GM12865 (cell line): ENCODE measurements at regions not wholly inside any gene's neighbourhood (a gene's known extent, or its start where the extent isn't known, plus 50 kb on each side); places are given as distances from the start of the nearest gene placed in this dataset.

ENCODE experiments used
- DNase-seq: peaks from one replicate; pipeline ENCODE4 v3.0.0; 2010; ENCODE audit warnings: low read depth
- H3K4me3 ChIP-seq: 2 replicates; pipeline ENCODE4 v1.5.1; 2011; ENCODE audit warnings: mild to moderate bottlenecking, low read depth, low read length, control low read depth
- TF ChIP-seq, protein P1 (sequence below): IDR thresholded peaks from 2 replicates; pipeline ENCODE4 v1.5.1; 2011; ENCODE audit warnings: low read length, control low read depth, low read depth, inconsistent platforms; ENCODE audit not compliant: insufficient read depth; ENCODE audit errors: missing control alignments

- TF ChIP-seq, protein P1, sequence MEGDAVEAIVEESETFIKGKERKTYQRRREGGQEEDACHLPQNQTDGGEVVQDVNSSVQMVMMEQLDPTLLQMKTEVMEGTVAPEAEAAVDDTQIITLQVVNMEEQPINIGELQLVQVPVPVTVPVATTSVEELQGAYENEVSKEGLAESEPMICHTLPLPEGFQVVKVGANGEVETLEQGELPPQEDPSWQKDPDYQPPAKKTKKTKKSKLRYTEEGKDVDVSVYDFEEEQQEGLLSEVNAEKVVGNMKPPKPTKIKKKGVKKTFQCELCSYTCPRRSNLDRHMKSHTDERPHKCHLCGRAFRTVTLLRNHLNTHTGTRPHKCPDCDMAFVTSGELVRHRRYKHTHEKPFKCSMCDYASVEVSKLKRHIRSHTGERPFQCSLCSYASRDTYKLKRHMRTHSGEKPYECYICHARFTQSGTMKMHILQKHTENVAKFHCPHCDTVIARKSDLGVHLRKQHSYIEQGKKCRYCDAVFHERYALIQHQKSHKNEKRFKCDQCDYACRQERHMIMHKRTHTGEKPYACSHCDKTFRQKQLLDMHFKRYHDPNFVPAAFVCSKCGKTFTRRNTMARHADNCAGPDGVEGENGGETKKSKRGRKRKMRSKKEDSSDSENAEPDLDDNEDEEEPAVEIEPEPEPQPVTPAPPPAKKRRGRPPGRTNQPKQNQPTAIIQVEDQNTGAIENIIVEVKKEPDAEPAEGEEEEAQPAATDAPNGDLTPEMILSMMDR: no peak
- no peak for DNase-seq
- no peak overlapping the region for H3K4me3 ChIP-seq
These were observed 548.9 kb downstream of the CBLN4 start for GRCh38 chr20:55456316-55456940.

DNA sequence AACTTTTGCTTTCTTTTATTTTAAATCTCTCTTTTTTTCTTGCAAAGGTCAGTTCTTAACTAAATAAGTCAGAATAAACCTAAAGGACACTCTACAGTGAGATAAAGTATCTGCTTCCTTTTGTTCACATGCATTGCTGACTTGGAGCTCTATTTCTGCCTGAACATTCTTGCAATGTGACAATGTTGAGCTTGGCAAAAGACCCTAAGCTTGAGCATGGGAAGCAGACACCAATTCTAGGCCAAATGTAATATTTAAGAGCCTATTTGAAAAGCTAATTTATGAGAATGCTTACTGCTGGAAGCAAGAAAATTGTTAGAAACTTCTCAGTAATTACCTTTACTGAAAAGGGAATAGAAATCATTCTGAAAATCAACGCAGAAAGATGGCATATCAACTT lies 556.2 kb downstream of the CBLN4 start:
- no peak overlapping the region for H3K4me3 ChIP-seq
- no peak for DNase-seq
- TF ChIP-seq, protein P1: no peak

DNA sequence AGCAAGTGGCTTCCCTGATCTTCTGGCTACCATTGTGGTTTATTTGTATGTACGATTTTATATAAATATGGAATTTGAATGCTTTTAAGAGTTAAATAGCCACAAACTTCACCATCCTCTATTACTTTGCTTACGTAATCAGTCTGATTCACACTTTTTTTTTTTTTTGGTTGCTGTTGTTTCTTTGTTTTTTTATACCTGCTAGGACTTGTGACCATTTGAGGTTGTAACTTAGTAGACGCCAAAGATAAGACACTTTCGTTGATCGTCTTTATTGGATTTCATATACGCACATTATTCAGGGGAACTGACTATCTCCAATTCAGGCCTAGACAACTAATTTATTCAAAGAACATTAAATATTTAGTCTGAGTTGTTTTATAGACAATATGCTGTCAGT lies 559.0 kb downstream of the CBLN4 start:
- DNase-seq: no peak
- no peak overlapping the region for H3K4me3 ChIP-seq
- TF ChIP-seq, protein P1: no peak

GRCh38 chr20:55439070-55439469 lies 566.2 kb downstream of the CBLN4 start:
- TF ChIP-seq, protein P1: no peak
- H3K4me3 ChIP-seq: no peak overlapping the region
- DNase-seq: no peak

DNA sequence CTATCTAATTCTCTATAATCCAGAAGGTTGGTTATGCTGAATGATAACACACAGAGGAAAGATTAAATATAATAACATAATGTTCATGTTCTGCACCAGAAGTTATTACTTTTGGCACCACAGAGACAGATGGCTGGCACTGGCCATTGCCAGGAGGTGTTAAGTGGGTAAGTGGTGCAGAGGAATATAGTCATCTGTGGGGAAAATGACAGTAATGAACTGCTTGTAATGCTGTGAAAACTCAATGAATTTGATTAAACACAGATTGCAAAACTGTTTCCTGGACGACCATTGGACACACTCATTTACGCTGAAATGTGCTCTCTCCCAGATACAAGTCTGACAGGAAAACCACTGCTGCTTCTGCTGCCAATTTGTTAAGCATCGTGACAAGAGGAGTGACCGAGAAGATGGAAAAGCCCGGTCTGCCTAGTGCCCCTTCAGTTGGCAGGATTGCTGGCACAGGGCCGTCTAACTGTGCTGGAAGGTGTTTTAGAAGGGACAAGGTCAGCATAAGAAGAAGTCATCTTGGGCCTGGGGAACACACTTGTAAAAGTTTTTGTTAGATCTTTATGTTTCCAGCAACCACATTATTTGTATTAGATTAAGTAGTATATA lies 567.4 kb downstream of the CBLN4 start:
- no peak overlapping the region for H3K4me3 ChIP-seq
- no peak for DNase-seq
- TF ChIP-seq, protein P1: no peak

DNA sequence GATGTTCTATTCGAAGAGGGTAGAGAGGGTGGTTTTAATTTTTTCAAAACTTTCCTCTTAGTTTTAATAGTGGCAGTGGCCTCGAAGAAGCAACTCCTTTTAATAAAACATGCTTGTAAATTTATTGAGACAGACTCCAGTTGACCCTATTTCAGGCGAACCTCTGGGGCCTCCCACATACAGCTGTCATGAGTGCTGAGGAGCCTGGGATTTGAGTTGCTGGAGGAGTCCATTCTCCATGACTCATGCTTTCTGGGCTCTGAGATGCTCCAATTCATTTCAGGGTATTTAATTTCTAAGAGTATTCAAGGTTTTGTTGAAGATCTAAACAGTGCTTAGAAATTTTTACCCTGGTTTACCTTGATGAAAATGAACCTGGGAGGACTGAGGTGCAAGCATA lies 580.4 kb downstream of the CBLN4 start:
- TF ChIP-seq, protein P1: no peak
- DNase-seq: no peak
- H3K4me3 ChIP-seq: no peak overlapping the region

DNA sequence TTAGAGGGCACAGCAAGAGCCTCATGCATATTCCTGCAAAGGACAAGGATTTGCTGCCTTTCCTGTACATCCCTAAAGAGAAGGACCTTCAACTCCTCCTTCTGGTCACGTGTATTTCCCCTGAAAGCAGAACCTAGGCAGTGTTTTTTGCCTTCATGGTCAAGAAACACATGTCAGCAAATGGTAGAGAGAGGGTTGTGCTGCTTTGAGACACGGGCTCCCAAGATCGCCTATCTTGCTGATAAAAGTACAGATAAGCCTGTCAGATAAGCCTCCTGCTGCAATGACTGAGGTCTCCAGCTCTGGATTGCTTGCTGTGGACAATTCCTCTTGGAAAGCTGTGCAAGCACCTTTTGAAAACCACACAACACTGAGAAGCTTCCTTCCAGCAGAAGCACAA lies 580.8 kb downstream of the CBLN4 start:
- TF ChIP-seq, protein P1: no peak
- no peak for DNase-seq
- no peak overlapping the region for H3K4me3 ChIP-seq
